ENCODE measurements at regions not wholly inside any gene's neighbourhood (a gene's known extent, or its start where the extent isn't known, plus 50 kb on each side); places are given as distances from the start of the nearest gene placed in this dataset.
A peak's percentile ranks its signal among the peaks of the same experiment; 100 is the strongest.

DNA sequence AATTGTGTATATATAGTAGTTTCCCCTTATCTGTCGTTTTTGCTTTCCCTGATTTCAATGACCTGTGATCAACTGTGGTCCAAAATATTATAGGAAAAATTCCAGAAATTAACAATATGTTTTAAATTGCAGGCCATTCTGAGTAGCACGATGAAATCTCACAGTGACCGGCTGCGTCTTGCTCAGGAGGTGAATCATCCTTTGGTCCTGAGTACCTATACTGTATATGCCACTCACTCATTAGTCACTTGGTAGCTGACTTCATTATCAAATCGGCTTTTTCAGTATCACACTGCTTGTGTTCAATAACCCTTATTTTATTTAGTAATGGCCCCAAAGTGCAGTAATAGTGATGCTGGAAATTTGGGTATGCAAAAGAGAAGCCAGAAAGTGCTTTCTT is 728.3 kb upstream of the EYS start:
- no peak for DNase-seq (ENCODE audit: low read depth in 2 of 2)

DNA sequence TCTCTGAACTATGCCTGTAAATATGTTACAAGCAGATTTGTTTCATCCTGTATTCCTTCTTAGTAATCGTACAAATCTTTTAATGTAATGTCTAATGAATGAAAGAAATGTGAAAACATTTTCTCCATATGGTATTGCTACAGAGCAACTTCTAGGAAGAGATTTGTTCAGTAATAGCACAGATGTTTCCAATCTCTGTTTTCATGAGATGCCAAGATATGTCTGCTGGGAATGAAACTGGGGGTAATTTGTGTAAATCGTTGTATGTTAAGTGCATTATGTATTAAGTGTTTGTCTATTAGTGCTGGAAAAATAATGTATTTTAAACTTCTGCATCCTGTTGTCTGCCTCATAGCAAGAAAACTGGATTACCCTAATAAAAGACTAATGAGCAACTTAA is 722.2 kb upstream of the EYS start:
- DNase-seq (ENCODE audit: low read depth in 2 of 2): peak; percentile 80 to 82

DNA sequence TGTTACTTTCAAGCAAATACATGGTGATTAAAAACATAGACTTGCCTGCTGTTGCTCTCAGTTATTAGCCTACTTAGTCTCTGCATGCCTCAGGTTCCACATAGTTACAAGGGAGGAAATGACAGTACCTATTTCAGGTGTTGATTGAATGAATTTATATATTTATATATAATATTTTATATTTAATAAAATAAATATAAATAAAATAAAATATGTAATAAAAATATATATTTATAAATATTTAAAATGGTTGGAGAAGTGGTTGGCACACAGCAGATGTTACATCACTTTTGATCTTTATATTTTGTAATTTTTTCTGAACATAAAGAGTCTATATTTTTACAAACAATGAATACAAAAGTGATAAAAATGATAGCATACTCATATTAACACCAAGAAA is 716.0 kb upstream of the EYS start:
- no peak for DNase-seq (ENCODE audit: low read depth in 2 of 2)

DNA sequence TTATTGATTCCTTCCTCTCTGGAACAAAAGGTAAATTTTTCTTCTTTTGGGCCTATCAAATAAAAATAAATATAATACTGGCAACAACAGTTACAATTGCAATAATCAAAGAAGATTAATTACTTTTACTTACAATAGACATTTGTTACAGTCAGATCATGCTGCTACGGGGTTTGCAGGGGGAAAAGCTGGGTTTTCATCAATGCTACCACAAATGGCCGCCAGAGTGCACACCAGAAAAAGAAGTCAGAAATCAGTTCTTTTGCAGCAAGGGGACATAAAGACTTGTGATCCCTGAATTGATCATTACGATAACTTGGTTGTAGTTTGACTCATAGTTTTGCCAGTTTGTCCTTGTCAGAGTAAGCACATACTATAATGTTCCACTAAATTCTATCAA is 714.5 kb upstream of the EYS start:
- DNase-seq (ENCODE audit: low read depth in 2 of 2): no peak

DNA sequence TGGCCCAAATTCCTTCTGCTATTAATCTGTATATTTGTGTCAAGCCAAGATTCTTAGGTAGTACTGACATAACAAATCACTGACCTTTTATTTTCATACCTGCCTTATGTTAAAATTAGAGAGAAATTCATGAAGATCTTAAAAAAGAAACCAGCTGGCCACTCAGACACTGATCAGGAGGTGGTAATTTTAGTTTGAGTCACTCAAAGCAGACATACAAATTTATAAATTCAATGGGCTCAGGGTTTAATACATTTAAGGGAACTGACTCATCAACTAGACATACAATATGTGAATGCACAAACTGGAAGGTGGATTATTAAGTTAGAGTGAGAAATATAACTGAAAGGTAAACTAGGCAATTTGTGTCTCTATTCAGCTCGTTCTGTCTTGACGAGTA is 711.9 kb upstream of the EYS start:
- DNase-seq (ENCODE audit: low read depth in 2 of 2): no peak

DNA sequence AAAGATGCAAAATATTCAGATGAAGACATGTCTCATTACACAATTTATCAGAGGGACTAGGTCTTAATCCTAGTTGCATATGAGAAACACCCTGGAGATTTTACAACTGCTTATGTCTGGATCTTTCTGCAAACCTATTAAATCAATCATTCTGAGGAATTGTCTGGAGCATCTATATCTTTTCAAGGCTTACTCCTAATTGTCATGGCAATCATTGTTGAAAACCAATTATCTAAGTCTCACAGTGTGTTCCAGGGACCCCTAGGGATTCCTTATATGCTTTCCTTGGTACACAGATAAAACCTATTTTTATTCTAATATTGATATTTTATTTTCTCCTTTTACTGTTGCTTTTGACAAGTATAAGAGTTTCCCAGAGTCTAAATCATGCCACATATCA is 696.9 kb upstream of the EYS start:
- DNase-seq (ENCODE audit: low read depth in 2 of 2): no peak

DNA sequence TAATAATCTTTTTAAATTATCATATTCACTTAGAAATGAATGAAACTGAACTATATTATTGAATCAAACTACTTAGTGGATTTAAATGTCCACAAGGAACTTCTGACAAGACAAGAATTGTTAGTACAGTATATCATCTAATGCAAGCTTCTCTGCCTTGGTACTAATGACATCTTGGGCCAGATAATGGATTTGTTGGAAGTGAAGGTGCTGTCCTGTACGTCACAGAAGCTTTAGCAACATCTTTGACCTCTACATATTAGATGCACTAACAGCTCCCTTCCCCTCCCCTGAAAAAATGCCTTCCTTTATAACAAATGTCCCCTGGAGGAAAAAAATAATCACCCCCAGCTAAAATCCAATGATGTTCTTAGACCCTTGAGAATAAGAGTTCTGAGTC is 695.8 kb upstream of the EYS start:
- DNase-seq (ENCODE audit: low read depth in 2 of 2): no peak

DNA sequence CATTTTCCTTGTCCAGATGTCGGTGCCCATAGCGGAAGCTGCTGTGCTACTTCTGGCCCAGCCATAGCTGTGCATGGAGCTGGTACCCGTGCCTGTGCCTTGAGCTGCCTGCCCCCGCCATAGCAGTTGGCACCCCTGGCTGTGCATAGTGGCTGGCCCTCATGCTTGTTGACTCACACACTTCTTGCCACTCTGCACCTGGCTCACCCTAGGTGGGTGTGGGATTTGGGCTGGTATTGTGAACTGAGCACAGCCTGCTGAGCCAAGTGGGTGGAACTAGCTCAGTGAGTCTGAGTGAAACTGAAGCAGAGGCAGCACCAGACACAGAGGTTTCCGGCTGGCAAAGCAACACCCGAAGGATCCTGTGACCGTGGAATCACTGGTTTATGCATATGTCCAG is 689.5 kb upstream of the EYS start:
- no peak for DNase-seq (ENCODE audit: low read depth in 2 of 2)

DNA sequence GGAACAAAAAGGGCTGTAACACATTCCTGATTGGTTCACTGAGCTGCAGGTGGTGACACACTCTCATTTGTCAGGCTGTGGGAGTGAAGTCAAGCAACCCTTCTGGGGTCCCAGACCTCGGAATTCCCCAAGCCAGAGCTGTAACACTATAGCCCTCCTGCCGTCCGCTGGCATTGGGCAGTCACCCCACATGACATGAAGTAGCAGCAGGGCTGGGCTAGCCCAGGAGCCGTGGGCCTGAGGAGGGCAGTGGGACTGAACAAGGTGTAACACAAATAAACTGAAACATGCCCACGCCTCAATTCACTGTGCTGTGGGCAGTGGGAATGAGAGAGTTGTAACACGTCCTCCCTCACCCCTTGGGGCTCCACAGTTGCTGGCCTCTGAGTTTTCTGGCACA is 689.1 kb upstream of the EYS start:
- DNase-seq (ENCODE audit: low read depth in 2 of 2): no peak

DNA sequence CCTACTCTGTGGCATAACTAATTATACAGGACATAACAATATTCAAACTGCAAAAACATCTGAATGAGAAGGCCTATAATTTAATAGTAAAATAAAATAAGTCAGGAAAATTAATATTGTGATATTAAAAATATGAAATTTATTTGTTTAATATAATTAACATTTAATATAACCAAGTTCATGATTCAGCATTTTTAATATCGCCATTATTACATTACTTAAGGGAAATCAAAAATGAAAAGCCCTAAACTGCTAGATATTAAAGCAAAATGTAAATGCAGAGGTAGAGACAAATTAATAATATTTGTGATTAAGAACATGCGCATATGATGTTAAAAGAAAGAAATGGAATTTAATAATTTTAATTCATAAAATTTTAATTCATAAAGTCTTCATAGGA is 683.4 kb upstream of the EYS start:
- no peak for DNase-seq (ENCODE audit: low read depth in 2 of 2)

DNA sequence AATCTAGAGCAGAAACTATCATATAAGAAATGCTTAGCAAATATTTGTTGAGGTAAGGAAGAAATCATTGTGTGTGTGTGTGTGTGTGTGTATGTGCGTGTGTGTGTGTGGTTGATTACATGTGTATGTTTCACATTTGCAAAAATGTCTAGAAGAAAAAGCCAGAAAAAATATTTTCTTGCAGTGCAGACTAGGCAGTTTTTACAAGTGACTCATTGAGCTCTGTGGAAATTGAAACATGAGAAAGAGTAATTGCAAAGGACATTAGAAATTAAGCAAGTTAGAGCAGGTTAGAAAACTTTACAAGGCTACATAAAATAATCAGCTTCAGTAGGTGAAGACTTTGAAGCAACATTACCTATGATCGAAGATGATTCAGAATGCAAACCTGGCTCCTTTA is 669.0 kb upstream of the EYS start:
- peak; percentile 26 to 28 for DNase-seq (ENCODE audit: low read depth in 2 of 2)

DNA sequence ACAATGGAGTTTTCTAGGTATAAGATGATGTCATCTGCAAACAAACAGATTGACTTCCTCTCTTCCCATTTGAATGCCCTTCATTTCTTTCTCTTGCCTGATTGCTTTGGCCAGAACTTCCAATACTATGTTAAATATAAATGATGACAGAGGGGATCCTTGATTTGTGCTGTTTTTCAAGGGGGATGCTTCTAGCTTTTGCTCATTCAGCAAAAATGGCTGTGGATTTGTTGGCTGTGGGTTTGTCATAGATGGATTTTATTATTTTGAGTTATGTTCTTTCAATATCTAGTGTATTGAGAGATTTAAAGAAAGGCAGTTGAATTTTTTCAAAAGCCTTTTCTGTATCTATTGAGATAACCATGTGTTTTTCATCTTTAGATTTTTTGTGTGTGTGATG is 662.4 kb upstream of the EYS start:
- DNase-seq (ENCODE audit: low read depth in 2 of 2): no peak

DNA sequence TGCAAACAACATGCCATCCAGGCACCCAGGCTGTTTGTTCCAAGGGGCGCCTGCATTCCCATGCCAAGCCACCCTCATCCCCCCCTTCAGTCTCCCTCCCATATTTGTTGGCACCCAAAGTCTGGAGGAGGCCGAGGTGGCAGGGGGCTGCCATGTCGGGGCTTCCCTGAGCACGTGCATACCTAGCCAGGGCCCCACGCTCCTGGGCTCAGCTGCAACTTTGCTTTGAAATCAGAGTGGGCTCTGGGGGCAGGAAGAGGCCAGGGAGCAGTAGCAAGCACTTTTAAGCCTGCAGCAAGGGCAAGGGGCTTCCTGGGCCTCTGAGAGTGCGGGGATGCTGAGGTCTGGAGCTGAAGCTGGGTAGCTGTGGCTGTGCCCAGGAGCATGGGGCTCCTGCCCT is 655.9 kb upstream of the EYS start:
- no peak for DNase-seq (ENCODE audit: low read depth in 2 of 2)

DNA sequence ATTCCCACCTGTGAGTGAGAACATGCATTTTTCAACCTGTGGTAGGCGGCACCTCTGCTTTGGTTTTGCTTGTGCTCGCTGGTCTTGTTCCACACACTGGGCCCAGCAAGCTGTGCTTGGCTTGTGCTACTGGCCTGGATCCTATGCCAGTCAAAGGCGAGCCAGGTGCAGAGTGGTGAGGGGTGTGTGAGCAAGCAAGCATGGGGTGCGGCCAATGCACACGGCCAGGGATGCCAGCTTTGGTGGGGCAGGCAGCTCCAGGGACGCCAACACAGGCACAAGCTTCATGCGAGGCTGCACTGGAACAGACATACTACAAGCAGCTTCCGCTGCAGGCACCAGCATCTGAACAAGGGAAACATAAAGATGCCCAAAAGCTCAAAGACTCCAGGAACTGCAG is 654.9 kb upstream of the EYS start:
- DNase-seq (ENCODE audit: low read depth in 2 of 2): no peak

DNA sequence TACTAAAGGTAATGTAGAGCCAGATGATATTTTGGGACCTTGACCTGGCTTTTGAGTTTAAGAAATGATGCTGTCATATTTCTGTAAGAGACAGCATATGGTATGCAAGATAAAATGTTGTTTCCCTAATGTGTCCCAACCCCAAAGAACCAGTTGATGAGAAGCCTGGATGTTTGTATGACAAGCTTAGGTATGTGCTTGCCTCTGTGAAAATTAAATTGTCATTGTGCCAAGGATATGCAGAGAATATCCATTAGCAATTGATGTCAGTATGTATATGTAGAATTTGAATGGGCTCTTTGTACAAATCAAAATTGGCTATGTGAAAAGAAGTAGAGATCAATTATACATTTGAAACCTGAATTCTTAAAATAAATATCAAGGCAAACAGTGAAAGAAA is 650.8 kb upstream of the EYS start:
- DNase-seq (ENCODE audit: low read depth in 2 of 2): no peak

DNA sequence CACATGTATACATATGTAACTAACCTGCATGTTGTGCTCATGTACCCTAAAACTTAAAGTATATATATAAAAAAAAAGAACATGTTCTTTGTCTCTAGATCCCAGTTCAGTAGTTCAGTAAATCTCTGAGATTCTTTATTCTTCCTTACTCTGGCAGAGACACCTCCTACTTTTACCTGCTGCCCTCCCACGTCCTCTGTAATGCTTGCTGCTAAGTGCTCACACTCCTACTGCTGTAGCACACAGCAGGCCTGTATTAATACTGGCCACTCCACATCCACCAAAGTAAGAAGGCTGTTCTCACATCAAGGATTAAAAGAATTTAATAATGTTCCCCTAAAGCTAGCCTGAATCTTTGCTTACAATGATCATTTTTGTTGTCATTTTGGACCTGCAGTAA is 648.4 kb upstream of the EYS start:
- DNase-seq (ENCODE audit: low read depth in 2 of 2): no peak

DNA sequence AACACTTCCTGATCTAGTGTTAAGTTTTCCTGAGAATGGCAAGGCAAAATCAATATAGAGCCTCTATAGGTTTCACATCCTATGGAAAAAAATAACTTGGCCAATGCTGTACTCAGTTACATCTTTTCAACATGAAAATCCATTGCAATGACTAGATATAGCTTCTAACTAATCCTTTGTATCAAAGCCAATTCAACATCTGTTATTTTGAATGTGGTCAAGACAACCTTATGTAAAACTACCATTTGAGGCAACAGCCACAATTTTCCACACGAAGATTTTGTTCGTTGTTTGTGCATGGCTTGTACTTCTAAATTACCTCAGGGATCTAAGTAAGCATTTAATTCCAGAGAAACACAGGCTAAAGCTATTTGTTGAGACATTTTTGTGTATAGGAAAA is 637.8 kb upstream of the EYS start:
- DNase-seq (ENCODE audit: low read depth in 2 of 2): peak in 1 of 2 experiments; percentile 13

DNA sequence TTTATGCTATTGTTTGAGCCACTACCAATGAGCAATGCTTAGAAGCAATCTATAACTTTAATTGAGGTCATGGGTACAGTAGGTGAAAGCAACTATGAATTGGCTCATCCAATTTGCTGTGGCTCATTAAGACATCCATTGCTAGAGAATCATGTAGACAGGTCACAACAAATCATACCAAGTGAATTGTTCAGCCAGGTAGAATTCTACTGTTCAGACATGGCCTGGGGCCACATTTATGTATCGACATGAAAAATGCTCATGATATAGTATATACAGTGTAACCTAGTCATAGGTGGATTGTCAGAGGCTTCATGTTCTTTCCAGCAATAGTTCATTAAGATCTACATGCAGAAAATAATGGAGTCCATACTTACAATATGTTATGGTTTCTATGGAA is 633.7 kb upstream of the EYS start:
- DNase-seq (ENCODE audit: low read depth in 2 of 2): no peak

DNA sequence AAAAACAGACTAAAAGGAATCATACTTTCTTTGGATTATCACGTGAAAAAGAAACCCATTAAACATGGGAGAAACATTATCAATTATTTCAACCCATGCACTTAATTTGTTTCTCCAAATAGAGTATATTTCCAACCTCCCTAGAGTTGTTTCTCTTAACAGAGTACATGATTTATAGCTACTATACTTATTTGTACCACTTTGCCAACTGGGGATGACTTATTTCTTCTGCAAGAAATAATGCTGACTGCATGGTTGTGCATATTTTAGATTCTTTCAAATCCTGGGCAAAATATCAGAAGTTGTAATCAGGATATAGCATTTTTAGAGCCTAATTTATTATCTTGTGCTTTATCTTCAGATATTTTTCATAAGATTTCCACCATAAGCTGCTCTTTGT is 629.1 kb upstream of the EYS start:
- DNase-seq (ENCODE audit: low read depth in 2 of 2): no peak

DNA sequence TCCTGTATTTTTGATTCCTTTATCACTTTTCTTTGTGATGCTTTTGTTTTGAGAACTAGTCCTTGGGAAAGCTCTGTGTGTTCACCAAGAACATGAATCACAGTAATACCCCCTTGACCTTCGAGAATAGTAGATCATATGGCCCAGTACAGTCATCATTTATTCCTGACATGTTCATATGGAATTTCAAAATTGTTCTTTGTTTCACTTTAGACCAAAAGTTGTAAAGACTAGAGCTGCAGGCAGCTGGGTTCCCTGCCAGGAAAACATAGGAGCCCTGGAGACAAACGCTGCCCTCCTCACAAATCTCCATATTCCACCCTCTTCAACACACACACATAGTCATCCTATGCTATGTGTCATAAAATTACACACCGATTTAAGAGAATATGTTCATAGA is 621.2 kb upstream of the EYS start:
- peak; percentile 29 to 46 for DNase-seq (ENCODE audit: low read depth in 2 of 2)

DNA sequence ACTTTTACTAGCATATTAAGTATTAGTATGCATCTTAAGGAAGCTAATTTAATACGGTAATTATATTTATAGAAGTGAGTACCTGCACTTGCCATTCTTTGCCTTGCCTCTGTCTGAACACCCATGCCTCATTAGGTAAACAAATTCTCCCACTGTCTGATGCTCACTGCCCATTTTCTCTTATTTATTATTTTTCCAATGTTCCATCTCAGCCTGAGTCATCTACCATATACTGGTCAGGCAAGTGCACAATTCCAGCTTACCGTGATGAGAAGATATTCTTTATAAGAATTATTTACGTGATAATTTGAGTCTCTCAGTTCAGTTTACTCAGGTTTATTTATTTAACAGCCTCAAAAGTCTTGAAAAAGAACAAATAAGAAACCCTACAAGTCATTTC is 619.2 kb upstream of the EYS start:
- DNase-seq (ENCODE audit: low read depth in 2 of 2): no peak

DNA sequence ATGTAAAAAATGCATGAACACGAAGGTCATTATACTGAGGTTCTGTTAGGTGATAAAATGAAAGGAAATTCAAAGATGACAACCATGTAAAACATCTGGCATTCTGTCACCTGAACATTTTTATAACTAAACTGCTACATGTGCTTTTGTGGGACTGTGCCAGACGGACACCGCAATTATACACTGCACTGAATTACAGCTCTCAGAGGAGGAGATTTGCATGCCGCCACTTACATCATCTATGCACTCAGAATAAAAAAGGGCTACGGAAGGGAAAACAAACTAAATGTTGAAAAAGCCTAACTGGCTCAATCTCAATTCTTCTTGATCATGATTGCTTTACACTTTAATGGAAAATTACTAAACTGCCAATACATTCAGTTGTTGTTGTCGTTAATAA is 614.0 kb upstream of the EYS start:
- DNase-seq (ENCODE audit: low read depth in 2 of 2): no peak

DNA sequence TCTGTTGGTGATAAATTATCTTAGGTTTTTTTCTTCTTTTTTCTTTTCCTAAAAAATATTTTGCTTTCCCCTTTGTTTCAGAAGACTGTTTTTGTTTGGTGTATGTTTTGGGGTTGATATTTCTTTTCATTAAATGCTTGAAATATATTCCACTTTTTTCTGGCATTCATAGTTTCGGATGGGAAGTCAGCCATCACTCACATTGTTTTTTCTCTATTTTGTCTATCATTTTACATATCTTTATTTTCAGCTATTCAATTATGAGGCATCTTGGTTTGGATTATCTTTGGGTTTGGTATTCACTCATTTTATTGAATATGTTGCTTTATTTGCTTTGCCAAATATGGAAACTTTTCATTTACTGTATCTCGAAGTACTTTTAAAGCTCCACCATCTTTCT is 600.5 kb upstream of the EYS start:
- no peak for DNase-seq (ENCODE audit: low read depth in 2 of 2)

DNA sequence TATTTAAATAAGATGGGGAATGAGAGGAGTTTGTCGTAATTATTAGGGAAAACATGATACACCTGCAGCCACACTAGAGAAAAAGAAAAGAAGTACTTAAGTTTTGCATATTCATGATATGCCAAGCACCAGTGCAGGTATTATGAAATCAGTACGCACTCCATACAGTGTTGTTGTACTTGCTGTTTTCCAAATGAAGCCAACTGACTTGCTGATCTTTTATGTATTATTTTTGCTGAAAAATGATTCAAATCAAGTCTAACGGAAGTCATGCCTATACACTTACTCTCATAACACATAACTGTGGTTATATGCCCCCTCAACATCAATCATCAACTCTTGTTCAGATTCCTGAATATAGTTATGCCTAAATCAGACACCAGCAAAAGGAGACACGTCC is 584.9 kb upstream of the EYS start:
- no peak for DNase-seq (ENCODE audit: low read depth in 2 of 2)

DNA sequence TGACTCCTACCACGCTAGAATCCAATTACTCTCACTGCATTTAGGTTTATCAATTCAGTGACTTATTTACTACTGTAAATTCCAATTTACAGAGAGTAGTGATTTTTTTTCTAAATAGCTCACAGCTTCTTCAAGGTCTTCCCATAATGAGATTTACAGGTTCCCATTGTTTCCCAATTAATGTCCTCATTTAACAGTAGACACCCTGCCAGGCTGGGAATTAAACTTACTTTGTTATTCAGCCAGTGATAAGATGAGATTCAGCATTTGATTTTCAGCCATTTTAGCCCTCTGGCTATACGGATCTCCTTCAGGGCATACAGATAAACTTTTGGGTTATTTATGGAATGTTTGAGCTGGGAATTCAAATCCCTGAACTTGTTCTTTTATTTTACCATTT is 582.9 kb upstream of the EYS start:
- DNase-seq (ENCODE audit: low read depth in 2 of 2): no peak
